Ovary (tissue), 7 donors: ENCODE measurements at regions not wholly inside any gene's neighbourhood (a gene's known extent, or its start where the extent isn't known, plus 50 kb on each side); places are given as distances from the start of the nearest gene placed in this dataset.

Experiments
- DNase-seq, 5 donors: peaks; one replicate each; pipeline ENCODE4 v3.0.0-alpha.2; 2019 to 2020
- H3K27ac ChIP-seq, 2 donors: fragments of 200-600 bp; one replicate each; pipeline versions ENCODE4 v1.5.1 to v1.8.0; 2019 to 2022
- H3K27me3 ChIP-seq: fragments of 200-600 bp; one replicate; pipeline ENCODE4 v1.8.0; 2022
- H3K36me3 ChIP-seq: fragments of 200-600 bp; sonication (generic); one replicate; pipeline ENCODE4 v1.5.1; 2019
- H3K4me1 ChIP-seq: one replicate; pipeline ENCODE4 v1.8.1; 2013; ENCODE audit warnings: mild to moderate bottlenecking, moderate library complexity; ENCODE audit not compliant: insufficient read depth
- H3K4me3 ChIP-seq: fragments of 200-600 bp; sonication (generic); one replicate; pipeline ENCODE4 v1.5.1; 2017
- H3K9me3 ChIP-seq, 2 donors: fragments of 200-600 bp in 1 of 2; sonication (generic) in 1 of 2; one replicate each; pipeline versions ENCODE4 v1.5.1 to v1.8.1; 2013 to 2019; ENCODE audit warnings: mild to moderate bottlenecking in 1 of 2, moderate library complexity in 1 of 2
- EP300 ChIP-seq: sonication (generic); formaldehyde crosslinking; IDR thresholded peaks from one replicate; pipeline ENCODE4 v1.6.1; 2017; ENCODE audit warnings: antibody characterized with exemption
- POLR2A ChIP-seq: fragments of 450-650 bp; IDR thresholded peaks from one replicate; pipeline ENCODE4 v1.6.1; 2017; ENCODE audit warnings: antibody characterized with exemption, mild to moderate bottlenecking, moderate library complexity
- WGBS, 3 donors: extraction: QIAGEN DNeasy Blood & Tissue Kit in 1 of 3; methylation state at CpG; one replicate each; pipeline versions ENCODE4 v1.1.5 to v1.1.7; 2013 to 2017; 5-methylcytosine and 5-hydroxymethylcytosine counted together
- intact Hi-C, 4 donors: fragments of 100-400 bp; cut with DNase I; formaldehyde crosslinking; loops; one replicate each; pipeline versions ENCODE4 v1.11.0 to v1.15.1; 2022 to 2023
- TF ChIP-seq, protein P1 (sequence below), 3 donors: fragments of 450-650 bp in 2 of 3; fragments of 200-600 bp in 1 of 3; IDR thresholded peaks; one replicate each; pipeline versions ENCODE4 v1.5.1 to v1.8.0; 2016 to 2022; ENCODE audit warnings: antibody characterized with exemption in 3 of 3, mild to moderate bottlenecking in 1 of 3
- donor health status: DM: no; HTN: no; CAD: no; lungs with moderate emphysema.
- donor health status: DM: no; HTN: no; CAD: no.
- donor health status: Bipolar disorder and iron deficiency.
- donor health status: DM: no; HTN: no; CAD: no.
- donor health status: DM: yes; HTN: yes; CAD: no.

DNA sequence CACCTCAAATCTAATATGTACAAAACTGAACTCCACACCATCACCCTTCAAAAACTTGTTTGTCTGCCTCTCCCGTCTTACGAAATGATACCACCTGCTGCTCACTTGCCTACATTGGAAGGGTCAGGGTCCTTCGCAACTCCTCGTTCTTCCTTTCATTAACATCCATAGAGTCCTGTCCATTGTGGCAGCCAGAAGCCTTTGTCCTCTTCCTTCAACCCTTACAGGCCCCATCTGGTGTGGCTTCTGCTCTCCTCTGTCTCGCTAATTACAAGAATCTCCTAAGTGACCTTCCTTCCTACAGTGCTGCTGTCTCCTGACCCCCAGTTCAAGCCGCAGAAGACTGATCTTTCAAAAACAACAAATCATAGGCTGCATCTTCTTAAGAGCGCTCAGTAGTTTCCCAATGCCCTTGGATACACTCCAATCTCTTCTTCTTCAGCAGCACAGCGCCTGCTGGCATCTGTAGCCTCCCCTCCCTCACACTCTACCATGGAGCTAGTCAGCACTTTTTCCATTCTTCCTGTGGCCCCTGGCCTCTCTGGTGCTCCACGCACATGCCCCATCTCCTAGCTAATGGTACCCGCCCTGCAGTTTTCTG is 382.7 kb downstream of the LIG4 start:
- WGBS, 3 donors, result 87 to 89% (median 89%) methylated on average over 10 of the region's 10 CpGs
- TF ChIP-seq EP300, result no peak
- no peak for TF ChIP-seq POLR2A
- TF ChIP-seq, protein P1, sequence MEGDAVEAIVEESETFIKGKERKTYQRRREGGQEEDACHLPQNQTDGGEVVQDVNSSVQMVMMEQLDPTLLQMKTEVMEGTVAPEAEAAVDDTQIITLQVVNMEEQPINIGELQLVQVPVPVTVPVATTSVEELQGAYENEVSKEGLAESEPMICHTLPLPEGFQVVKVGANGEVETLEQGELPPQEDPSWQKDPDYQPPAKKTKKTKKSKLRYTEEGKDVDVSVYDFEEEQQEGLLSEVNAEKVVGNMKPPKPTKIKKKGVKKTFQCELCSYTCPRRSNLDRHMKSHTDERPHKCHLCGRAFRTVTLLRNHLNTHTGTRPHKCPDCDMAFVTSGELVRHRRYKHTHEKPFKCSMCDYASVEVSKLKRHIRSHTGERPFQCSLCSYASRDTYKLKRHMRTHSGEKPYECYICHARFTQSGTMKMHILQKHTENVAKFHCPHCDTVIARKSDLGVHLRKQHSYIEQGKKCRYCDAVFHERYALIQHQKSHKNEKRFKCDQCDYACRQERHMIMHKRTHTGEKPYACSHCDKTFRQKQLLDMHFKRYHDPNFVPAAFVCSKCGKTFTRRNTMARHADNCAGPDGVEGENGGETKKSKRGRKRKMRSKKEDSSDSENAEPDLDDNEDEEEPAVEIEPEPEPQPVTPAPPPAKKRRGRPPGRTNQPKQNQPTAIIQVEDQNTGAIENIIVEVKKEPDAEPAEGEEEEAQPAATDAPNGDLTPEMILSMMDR (IDR thresholded peaks at IDR 0.05), result no peak
- no peak for DNase-seq
- no peaks in the 10 kb centered on the region for H3K9me3 ChIP-seq
- H3K4me1 ChIP-seq, result no peaks in the 10 kb centered on the region
- H3K27me3 ChIP-seq, result no peaks in the 10 kb centered on the region
- H3K4me3 ChIP-seq, result no peak overlapping the region
- no peak overlapping the region for H3K27ac ChIP-seq
- H3K36me3 ChIP-seq, result no peaks in the 10 kb centered on the region
- intact Hi-C loops, result no loop called here

DNA sequence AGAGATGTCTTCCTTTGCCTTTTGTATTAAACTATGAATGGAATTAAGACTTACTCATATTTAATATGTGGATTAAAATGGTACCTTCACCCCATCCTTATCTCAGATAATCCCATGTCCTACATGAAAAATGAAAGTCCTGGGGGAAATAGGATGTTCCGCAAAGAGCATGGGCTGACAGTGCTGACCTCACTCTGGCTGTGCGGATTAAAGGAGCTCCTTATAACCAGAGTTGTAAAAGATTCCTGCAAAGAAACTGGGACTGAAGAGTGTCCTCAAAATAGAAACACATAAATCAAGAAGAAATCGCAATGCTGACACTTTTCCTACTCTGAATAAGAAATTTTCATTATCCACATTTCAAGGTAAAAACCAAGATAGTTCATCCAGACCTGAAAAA is 384.5 kb downstream of the LIG4 start:
- no peak for TF ChIP-seq POLR2A
- WGBS, 3 donors, result 82 to 87% (median 82%) methylated on average over 3 of the region's 3 CpGs
- no peaks in the 10 kb centered on the region for H3K9me3 ChIP-seq
- no peak overlapping the region for H3K27ac ChIP-seq
- no peak overlapping the region for H3K4me3 ChIP-seq
- no peaks in the 10 kb centered on the region for H3K36me3 ChIP-seq
- no peaks in the 10 kb centered on the region for H3K4me1 ChIP-seq
- DNase-seq, result no peak
- no peaks in the 10 kb centered on the region for H3K27me3 ChIP-seq
- intact Hi-C loops, result no loop called here

DNA sequence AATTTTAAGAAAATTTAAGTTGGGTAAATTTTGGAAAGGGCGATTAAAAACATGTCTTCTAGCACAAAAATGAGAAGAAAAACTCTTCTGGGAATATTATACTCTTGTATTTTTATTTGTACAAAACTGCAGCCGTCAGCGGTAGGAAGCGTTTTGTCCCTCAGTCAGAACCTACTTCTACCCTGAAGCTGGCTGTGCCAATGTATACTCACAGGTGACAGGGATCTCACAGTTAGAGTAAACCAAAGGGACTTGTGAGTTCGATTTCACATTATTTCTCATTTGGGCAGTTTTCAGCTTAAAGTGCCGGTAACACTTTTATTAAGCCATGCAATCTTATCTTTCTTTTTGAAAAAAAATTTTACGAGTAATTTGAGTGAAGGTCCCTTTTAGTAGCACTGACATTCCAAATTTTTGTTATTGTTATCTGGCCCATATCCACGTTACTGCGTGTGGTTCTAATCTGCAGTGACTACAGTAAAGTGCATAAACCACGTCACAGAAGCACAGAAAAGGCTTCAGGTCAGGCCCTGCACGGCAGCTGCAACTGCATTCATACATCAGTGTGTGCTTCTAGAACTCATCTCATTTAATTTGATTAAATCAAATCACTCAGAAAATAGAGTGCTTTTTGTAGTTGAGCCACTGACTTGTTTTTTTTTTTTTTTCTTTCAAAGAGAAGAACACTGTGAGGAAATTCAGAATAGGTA is 387.3 kb downstream of the LIG4 start:
- Histone ChIP-seq H3K9me3 (no peaks in the 10 kb centered on the region), H3K27me3 (no peaks in the 10 kb centered on the region), H3K4me1 (no peaks in the 10 kb centered on the region), H3K4me3 (no peak overlapping the region), H3K36me3 (no peaks in the 10 kb centered on the region), H3K27ac (no peak overlapping the region)
- 63 to 70% (median 69%) methylated on average over 11 of the region's 11 CpGs for WGBS, 3 donors
- TF ChIP-seq EP300 (no peak), POLR2A (no peak)
- TF ChIP-seq, protein P1 (IDR thresholded peaks at IDR 0.05), result no peak
- DNase-seq, result no peak
- intact Hi-C loops, result no loop called here

DNA sequence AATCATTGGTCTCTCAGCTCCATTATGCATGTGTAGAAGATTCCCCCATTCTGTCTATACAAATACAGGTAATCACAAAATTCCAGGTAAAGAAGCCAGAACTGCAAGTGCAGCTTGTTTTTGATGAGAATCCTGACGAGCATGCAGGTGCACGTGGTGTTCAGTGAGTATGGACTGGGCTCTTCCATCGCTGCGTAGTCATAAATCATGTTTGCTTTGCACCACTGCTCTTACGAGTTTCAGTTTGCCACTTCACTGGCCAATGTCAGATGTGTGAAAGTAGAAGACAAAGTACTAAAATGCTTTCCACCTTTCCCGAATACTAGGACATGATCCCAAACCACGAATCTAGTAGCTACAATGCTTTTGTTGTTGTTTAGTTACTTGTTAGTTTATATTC is 390.7 kb downstream of the LIG4 start:
- Histone ChIP-seq H3K9me3 (no peaks in the 10 kb centered on the region), H3K27me3 (no peaks in the 10 kb centered on the region), H3K4me3 (no peak overlapping the region), H3K27ac (no peak overlapping the region), H3K36me3 (no peaks in the 10 kb centered on the region), H3K4me1 (no peaks in the 10 kb centered on the region)
- intact Hi-C loops, result no loop called here
- TF ChIP-seq, protein P1 (IDR thresholded peaks at IDR 0.05), result no peak
- TF ChIP-seq POLR2A (no peak), EP300 (no peak)
- 67 to 78% (median 76%) methylated on average over 7 of the region's 7 CpGs for WGBS, 3 donors
- no peak for DNase-seq

DNA sequence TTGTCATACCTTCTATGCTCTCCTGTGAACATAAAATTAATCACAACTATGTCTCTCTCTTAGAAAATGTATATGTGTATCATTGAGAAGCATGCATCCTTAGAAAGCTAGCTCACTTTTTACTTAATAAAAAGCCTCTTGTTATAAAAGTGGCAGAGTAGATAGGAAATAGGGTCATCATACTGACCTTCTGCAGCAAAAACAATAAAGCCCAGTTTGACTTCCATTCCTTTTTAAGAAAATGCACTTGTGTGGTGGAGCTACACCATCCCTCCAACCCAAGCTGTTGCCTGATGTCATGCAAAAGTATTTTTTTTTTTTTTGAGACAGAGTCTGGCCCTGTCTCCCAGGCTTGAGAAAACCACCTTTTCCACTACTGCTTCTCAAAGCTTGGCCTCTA is 393.3 kb downstream of the LIG4 start:
- Histone ChIP-seq H3K27ac (no peak overlapping the region), H3K4me3 (no peak overlapping the region), H3K36me3 (no peaks in the 10 kb centered on the region), H3K4me1 (no peaks in the 10 kb centered on the region), H3K27me3 (no peaks in the 10 kb centered on the region), H3K9me3 (no peaks in the 10 kb centered on the region)
- intact Hi-C loops, result no loop called here
- no peak for DNase-seq
- no peak for TF ChIP-seq EP300
